ENCODE measurements at regions not wholly inside any gene's neighbourhood (a gene's known extent, or its start where the extent isn't known, plus 50 kb on each side); places are given as distances from the start of the nearest gene placed in this dataset.

DNA sequence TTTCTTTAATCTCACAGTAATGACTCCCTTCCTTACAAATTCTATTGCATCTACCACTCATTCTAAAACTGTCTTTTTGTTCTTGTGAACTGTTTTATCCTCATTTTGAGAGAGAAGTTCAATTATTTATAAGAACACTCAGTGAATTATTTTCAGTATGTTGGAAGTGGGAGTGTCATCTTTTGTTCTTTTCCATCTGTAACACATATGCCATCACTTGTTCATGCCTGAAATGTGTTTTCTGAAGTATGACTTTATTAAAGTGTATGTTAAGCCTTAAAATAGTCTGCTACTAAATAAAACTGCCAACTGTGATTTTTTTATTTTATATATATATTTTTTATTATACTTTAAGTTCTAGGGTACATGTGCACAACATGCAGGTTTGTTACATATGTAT lies 623.0 kb upstream of the CBLB start:
- Histone ChIP-seq H3K36me3 (ENCODE audit: control insufficient read depth, insufficient read depth, low read length) (no peaks in the 10 kb centered on the region), H3K4me3 (ENCODE audit: low read length) (no peak overlapping the region), H3K27ac (ENCODE audit: low read depth, low read length) (no peak overlapping the region), H3K4me1 (ENCODE audit: control insufficient read depth, insufficient read depth, low read length) (no peaks in the 10 kb centered on the region), H3K9me3 (ENCODE audit: control insufficient read depth, low read length) (no peaks in the 10 kb centered on the region), H3K27me3 (ENCODE audit: control insufficient read depth, insufficient read depth, low read length, poor library complexity, severe bottlenecking) (no peaks in the 10 kb centered on the region), H3K9ac (ENCODE audit: extremely low read depth, low read length, poor library complexity, severe bottlenecking) (no peak overlapping the region)
- Mint-ChIP-seq H3K9me3 (peaks cover 3% of the 10 kb centered on the region), H3K27me3 (ENCODE audit: insufficient read depth) (no peaks in the 10 kb centered on the region), H3K36me3 (ENCODE audit: low read depth) (no peaks in the 10 kb centered on the region), H3K27ac (no peak overlapping the region), H3K4me3 (no peak overlapping the region), H3K4me1 (no peaks in the 10 kb centered on the region)
- TF ChIP-seq CTCF (conservative IDR thresholded peaks at IDR 0.05) = no peak
- no peak for DNase-seq

DNA sequence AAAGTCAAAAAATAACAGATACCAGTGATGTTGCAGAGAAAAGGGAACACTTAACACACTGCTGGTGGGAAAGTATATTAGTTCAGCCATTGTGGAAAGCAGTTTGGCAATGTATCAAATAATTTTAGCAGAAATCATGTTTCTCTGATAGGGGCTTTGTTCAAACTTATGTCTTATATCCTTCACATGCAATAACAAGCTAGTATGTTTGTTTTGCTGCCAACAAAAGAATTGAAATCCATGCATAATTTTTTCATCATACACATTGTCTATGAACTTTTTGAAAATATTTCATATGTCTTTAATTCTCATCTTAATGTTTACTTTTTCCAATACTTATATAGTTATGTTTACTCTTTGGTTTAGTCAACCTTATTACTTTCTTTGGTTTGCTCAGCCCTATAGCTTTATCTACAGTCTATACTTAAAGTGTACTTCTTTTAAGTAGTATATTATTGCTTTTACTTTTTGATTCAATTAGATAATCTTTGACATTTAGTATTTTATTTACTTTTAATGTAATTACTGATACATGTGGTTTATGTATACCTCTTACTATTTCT lies 639.6 kb upstream of the CBLB start:
- H3K9ac ChIP-seq (ENCODE audit: extremely low read depth, low read length, poor library complexity, severe bottlenecking) = no peak overlapping the region
- no peak overlapping the region for H3K27ac Mint-ChIP-seq
- no peak overlapping the region for H3K27ac ChIP-seq (ENCODE audit: low read depth, low read length)
- TF ChIP-seq CTCF (conservative IDR thresholded peaks at IDR 0.05) = no peak
- H3K4me3 Mint-ChIP-seq = no peak overlapping the region
- no peaks in the 10 kb centered on the region for H3K4me1 Mint-ChIP-seq
- no peak overlapping the region for H3K4me3 ChIP-seq (ENCODE audit: low read length)
- H3K9me3 ChIP-seq (ENCODE audit: control insufficient read depth, low read length) = no peaks in the 10 kb centered on the region
- H3K36me3 ChIP-seq (ENCODE audit: control insufficient read depth, insufficient read depth, low read length) = no peaks in the 10 kb centered on the region
- no peaks in the 10 kb centered on the region for H3K27me3 Mint-ChIP-seq (ENCODE audit: insufficient read depth)
- H3K9me3 Mint-ChIP-seq = no peaks in the 10 kb centered on the region
- H3K4me1 ChIP-seq (ENCODE audit: control insufficient read depth, insufficient read depth, low read length) = no peaks in the 10 kb centered on the region
- no peaks in the 10 kb centered on the region for H3K36me3 Mint-ChIP-seq (ENCODE audit: low read depth)
- DNase-seq = no peak
- H3K27me3 ChIP-seq (ENCODE audit: control insufficient read depth, insufficient read depth, low read length, poor library complexity, severe bottlenecking) = no peaks in the 10 kb centered on the region

GRCh38 chr3:106510206-106510605 lies 641.4 kb upstream of the CBLB start:
- Mint-ChIP-seq H3K4me1 (no peaks in the 10 kb centered on the region), H3K36me3 (ENCODE audit: low read depth) (no peaks in the 10 kb centered on the region), H3K27ac (no peak overlapping the region), H3K4me3 (no peak overlapping the region), H3K27me3 (ENCODE audit: insufficient read depth) (no peaks in the 10 kb centered on the region), H3K9me3 (no peaks in the 10 kb centered on the region)
- H3K27me3 ChIP-seq (ENCODE audit: control insufficient read depth, insufficient read depth, low read length, poor library complexity, severe bottlenecking) = no peaks in the 10 kb centered on the region
- H3K9me3 ChIP-seq (ENCODE audit: control insufficient read depth, low read length) = no peaks in the 10 kb centered on the region
- TF ChIP-seq CTCF (conservative IDR thresholded peaks at IDR 0.05) = no peak
- H3K4me3 ChIP-seq (ENCODE audit: low read length) = no peak overlapping the region
- 86 to 87% methylated on average over 1 of the region's 1 CpG for WGBS, 2 experiments (ENCODE audit: insufficient coverage in 1 of 2, insufficient read length in 1 of 2)
- H3K36me3 ChIP-seq (ENCODE audit: control insufficient read depth, insufficient read depth, low read length) = no peaks in the 10 kb centered on the region
- no peak for DNase-seq
- no peaks in the 10 kb centered on the region for H3K4me1 ChIP-seq (ENCODE audit: control insufficient read depth, insufficient read depth, low read length)
- no peak overlapping the region for H3K9ac ChIP-seq (ENCODE audit: extremely low read depth, low read length, poor library complexity, severe bottlenecking)
- no peak overlapping the region for H3K27ac ChIP-seq (ENCODE audit: low read depth, low read length)

All from endodermal cell (in vitro differentiated cells).